ENCODE measurements at regions not wholly inside any gene's neighbourhood (a gene's known extent, or its start where the extent isn't known, plus 50 kb on each side); places are given as distances from the start of the nearest gene placed in this dataset.
"Not testable (repeated sequence)": the region's sequence is repeated elsewhere in the genome, so short reads cannot be mapped to it uniquely, and the experiment has no call there.

DNA sequence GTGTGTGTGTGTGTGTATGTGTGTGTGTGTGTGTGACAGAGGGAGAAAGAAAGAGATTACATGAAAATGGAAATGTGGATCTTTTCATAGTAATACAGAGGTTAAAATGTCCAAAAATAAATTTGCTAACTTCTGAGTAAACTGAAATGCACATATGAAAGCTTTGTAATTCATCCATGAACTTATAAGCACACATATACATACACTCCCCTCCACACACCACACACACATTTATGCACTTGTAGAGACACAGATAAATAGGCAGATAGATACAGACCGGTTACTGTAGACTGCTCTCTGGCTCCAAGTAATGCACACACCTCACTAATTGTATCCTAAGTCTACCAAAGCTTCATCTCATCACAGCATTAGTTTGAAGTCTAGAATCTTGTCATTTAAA is 50.5 kb upstream of the PTPN20 start:
- H3K4me3 ChIP-seq; H3K36me3 ChIP-seq; H3K27me3 ChIP-seq; DNase-seq (ENCODE audit: low spot score in 2 of 2); H3K9me3 ChIP-seq; H3K4me1 ChIP-seq; intact Hi-C loops (cut with DNase I; ENCODE audit: low total_unique reads); H3K27ac ChIP-seq: not testable (repeated sequence)
